GM06990 (cell line): ENCODE measurements at regions not wholly inside any gene's neighbourhood (a gene's known extent, or its start where the extent isn't known, plus 50 kb on each side); places are given as distances from the start of the nearest gene placed in this dataset.

Experiments
- DNase-seq: peaks from one replicate; pipeline ENCODE4 v3.0.0-alpha.2; 2011; ENCODE audit not compliant: insufficient read length; ENCODE audit errors: extremely low read depth
- H3K27me3 ChIP-seq: replicated peaks from 2 replicates; pipeline ENCODE4 v1.6.0; 2011; ENCODE audit warnings: low read length; ENCODE audit not compliant: control insufficient read depth, insufficient read depth
- H3K36me3 ChIP-seq: 2 replicates; pipeline ENCODE4 v1.5.1; 2011; ENCODE audit warnings: low read length; ENCODE audit not compliant: control insufficient read depth, insufficient read depth
- H3K4me3 ChIP-seq: replicated peaks from 2 replicates; pipeline ENCODE4 v1.5.1; 2011; ENCODE audit warnings: low read depth, mild to moderate bottlenecking, control low read depth, low read length
- TF ChIP-seq, protein P1 (sequence below): IDR thresholded peaks from 2 replicates; pipeline ENCODE4 v1.5.1; 2011; ENCODE audit warnings: low read length, control low read depth, mild to moderate bottlenecking, inconsistent platforms; ENCODE audit not compliant: insufficient read depth, poor library complexity, severe bottlenecking

DNA sequence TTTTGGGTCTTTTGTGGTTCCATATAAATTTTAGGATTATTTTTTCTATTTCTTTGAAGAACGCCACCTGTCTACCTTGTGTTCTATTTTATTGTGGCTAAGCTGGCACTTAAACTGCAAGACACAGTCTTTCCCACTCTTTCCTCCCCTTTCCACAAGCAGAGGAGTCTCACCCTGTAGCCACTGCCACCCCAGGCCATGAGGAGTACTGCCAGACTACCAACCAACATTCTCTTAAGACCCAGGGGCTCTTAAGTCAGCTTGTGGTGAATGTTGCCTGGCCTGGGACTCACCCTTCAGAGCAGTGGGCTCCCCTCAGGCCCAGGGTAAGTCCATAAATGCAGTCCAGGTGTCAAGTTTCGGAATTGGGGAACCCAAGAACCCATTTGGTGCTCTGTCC lies 58.0 kb upstream of the FMR1 start:
- no peaks in the 10 kb centered on the region for H3K36me3 ChIP-seq
- TF ChIP-seq, protein P1, sequence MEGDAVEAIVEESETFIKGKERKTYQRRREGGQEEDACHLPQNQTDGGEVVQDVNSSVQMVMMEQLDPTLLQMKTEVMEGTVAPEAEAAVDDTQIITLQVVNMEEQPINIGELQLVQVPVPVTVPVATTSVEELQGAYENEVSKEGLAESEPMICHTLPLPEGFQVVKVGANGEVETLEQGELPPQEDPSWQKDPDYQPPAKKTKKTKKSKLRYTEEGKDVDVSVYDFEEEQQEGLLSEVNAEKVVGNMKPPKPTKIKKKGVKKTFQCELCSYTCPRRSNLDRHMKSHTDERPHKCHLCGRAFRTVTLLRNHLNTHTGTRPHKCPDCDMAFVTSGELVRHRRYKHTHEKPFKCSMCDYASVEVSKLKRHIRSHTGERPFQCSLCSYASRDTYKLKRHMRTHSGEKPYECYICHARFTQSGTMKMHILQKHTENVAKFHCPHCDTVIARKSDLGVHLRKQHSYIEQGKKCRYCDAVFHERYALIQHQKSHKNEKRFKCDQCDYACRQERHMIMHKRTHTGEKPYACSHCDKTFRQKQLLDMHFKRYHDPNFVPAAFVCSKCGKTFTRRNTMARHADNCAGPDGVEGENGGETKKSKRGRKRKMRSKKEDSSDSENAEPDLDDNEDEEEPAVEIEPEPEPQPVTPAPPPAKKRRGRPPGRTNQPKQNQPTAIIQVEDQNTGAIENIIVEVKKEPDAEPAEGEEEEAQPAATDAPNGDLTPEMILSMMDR = no peak
- no peak for DNase-seq
- H3K27me3 ChIP-seq = no peaks in the 10 kb centered on the region
- H3K4me3 ChIP-seq = no peak overlapping the region

DNA sequence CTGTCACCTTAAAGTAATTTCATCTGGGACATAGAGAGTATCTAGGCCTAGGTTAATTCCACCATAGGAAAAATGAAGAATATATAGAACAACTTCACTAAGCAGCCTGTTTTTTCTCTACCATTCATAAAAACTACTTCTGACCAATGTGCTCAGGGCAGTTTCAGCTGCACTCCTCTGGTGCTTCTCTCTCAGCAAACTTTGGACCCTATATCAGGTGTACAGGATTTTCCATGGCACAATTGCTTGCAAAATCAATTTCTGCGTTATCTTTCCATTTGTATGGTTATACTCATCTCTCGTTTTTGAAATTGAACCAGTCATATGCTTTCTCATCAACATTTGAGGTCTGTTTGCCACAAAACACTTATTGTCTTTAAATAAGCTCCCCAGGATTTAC lies 52.1 kb upstream of the FMR1 start:
- H3K4me3 ChIP-seq = no peak overlapping the region
- TF ChIP-seq, protein P1 = no peak
- DNase-seq = no peak
- H3K36me3 ChIP-seq = no peaks in the 10 kb centered on the region
- H3K27me3 ChIP-seq = no peaks in the 10 kb centered on the region
